H1 (cell line): ENCODE measurements at regions not wholly inside any gene's neighbourhood (a gene's known extent, or its start where the extent isn't known, plus 50 kb on each side); places are given as distances from the start of the nearest gene placed in this dataset.

ENCODE experiments used
- EZH2 ChIP-seq: fragments of 200-600 bp; sonication (generic); IDR thresholded peaks from 2 replicates; pipeline ENCODE4 v1.7.1; 2012; ENCODE audit warnings: low read depth, mild to moderate bottlenecking, moderate library complexity, low read length, inconsistent platforms; ENCODE audit not compliant: severe bottlenecking
- SUZ12 ChIP-seq: fragments of 200-600 bp; sonication (generic); IDR thresholded peaks from 2 replicates; pipeline ENCODE4 v1.6.1; 2012; ENCODE audit warnings: mild to moderate bottlenecking, inconsistent platforms, low read length, moderate library complexity, mixed read lengths

DNA sequence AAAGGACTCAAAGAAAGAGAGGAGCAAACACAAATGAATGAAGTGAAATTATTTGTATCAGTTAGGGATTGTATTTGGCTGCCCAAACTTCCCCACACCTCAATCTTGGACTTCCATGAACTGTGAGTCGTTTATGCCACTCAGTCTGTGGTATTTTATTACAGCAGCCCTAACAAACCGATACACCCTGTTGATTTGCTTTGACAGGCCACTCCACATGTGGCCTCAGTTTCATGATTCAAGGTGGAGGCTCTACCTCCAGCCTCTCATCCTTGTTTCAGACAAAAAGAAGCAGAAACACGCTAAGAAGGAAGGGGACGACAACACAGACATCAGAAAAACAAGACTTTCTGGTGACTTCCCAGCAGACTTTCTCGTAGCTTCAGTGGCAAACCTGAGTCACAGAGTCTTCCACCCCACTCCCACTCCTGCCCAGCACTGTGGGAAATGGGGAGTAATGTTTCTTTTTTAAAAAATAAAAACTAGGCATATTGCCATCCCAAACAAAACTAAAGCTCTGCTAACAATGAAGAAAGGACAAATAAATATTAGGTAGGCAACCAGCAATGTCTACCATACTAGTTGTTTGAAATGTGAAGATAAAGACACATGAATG lies 52.2 kb upstream of the ABCA1 start:
- TF ChIP-seq EZH2 = no peak
- no peak for TF ChIP-seq SUZ12
